ENCODE measurements at regions not wholly inside any gene's neighbourhood (a gene's known extent, or its start where the extent isn't known, plus 50 kb on each side); places are given as distances from the start of the nearest gene placed in this dataset.

DNA sequence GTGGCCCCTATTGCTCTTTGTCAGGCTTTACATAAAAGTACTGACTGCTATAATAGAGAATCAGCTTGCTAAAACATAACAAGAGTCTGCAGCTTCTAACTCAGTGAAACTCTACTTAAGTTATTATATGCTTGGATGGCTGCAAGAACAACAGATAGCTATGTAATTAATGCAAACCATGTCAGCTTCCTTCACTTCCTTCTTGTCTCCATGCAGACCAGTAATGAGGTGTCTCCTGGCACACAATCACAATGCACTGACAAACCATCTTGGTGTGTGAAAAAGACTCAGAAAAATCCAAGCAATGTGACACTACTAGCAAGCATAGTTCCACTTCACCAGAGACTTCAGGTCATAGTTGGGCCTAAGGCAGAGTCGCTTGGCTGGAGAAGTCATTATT, 2068.9 kb upstream of the PIK3C3 start:
- Histone ChIP-seq H3F3A (ENCODE audit: insufficient read depth, low read length) (no peaks in the 10 kb centered on the region), H2AFZ (ENCODE audit: low read length) (no peak overlapping the region), H3K27me3 (ENCODE audit: insufficient read depth, low read length) (no peaks in the 10 kb centered on the region), H3K79me2 (ENCODE audit: insufficient read depth, low read length) (no peaks in the 10 kb centered on the region), H3K27ac (ENCODE audit: low read depth, low read length, poor library complexity, severe bottlenecking) (no peak overlapping the region), H3K9ac (ENCODE audit: low read length) (no peak overlapping the region), H4K20me1 (ENCODE audit: insufficient read depth, low read length) (no peaks in the 10 kb centered on the region), H3K9me2 (ENCODE audit: low read depth, low read length) (no peaks in the 10 kb centered on the region), H3K4me1 (ENCODE audit: insufficient read depth, low read length, severe bottlenecking) (no peaks in the 10 kb centered on the region), H3K9me3 (ENCODE audit: low read length) (no peaks in the 10 kb centered on the region), H3K4me2 (ENCODE audit: low read length) (no peak overlapping the region), H3K36me3 (ENCODE audit: insufficient read depth, low read length) (no peaks in the 10 kb centered on the region), H3K4me3 (ENCODE audit: low read depth, low read length, poor library complexity, severe bottlenecking) (no peak overlapping the region)
- TF ChIP-seq, protein P1, sequence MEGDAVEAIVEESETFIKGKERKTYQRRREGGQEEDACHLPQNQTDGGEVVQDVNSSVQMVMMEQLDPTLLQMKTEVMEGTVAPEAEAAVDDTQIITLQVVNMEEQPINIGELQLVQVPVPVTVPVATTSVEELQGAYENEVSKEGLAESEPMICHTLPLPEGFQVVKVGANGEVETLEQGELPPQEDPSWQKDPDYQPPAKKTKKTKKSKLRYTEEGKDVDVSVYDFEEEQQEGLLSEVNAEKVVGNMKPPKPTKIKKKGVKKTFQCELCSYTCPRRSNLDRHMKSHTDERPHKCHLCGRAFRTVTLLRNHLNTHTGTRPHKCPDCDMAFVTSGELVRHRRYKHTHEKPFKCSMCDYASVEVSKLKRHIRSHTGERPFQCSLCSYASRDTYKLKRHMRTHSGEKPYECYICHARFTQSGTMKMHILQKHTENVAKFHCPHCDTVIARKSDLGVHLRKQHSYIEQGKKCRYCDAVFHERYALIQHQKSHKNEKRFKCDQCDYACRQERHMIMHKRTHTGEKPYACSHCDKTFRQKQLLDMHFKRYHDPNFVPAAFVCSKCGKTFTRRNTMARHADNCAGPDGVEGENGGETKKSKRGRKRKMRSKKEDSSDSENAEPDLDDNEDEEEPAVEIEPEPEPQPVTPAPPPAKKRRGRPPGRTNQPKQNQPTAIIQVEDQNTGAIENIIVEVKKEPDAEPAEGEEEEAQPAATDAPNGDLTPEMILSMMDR (IDR thresholded peaks at IDR 0.05; ENCODE audit: low read length) = no peak

DNA sequence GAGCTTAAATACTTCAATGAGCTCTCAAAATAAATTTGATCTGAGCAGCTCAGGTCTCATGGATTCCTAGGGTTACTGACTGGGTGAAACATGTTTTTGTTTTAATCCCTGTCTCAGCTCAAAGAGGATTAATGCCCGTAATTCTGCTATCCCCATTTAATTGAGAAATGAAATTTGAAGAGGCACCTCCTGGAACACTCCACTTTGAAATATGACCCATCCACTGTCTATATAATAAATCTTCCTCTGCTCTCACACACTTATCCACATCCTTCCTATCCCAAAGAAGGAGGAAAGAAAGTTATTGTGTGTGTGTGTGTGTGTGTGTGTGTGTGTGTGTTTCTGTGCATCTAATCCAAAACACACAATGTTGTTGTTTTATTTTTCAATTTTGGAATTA, 2082.4 kb upstream of the PIK3C3 start:
- Histone ChIP-seq H3K4me1 (ENCODE audit: insufficient read depth, low read length, severe bottlenecking) (no peaks in the 10 kb centered on the region), H3K36me3 (ENCODE audit: insufficient read depth, low read length) (no peaks in the 10 kb centered on the region), H3K4me2 (ENCODE audit: low read length) (no peak overlapping the region), H3K27me3 (ENCODE audit: insufficient read depth, low read length) (no peaks in the 10 kb centered on the region), H3K4me3 (ENCODE audit: low read depth, low read length, poor library complexity, severe bottlenecking) (no peak overlapping the region), H2AFZ (ENCODE audit: low read length) (no peak overlapping the region), H3K9ac (ENCODE audit: low read length) (no peak overlapping the region), H3K79me2 (ENCODE audit: insufficient read depth, low read length) (no peaks in the 10 kb centered on the region), H4K20me1 (ENCODE audit: insufficient read depth, low read length) (no peaks in the 10 kb centered on the region), H3K27ac (ENCODE audit: low read depth, low read length, poor library complexity, severe bottlenecking) (no peak overlapping the region), H3K9me2 (ENCODE audit: low read depth, low read length) (no peaks in the 10 kb centered on the region; the same call in 1 of the 2 replicates), H3F3A (ENCODE audit: insufficient read depth, low read length) (no peaks in the 10 kb centered on the region), H3K9me3 (ENCODE audit: low read length) (no peaks in the 10 kb centered on the region)
- no peak for TF ChIP-seq EZH2 (IDR thresholded peaks at IDR 0.05; ENCODE audit: borderline replicate concordance, low read length)
- TF ChIP-seq, protein P1 (IDR thresholded peaks at IDR 0.05; ENCODE audit: low read length) = no peak

DNA sequence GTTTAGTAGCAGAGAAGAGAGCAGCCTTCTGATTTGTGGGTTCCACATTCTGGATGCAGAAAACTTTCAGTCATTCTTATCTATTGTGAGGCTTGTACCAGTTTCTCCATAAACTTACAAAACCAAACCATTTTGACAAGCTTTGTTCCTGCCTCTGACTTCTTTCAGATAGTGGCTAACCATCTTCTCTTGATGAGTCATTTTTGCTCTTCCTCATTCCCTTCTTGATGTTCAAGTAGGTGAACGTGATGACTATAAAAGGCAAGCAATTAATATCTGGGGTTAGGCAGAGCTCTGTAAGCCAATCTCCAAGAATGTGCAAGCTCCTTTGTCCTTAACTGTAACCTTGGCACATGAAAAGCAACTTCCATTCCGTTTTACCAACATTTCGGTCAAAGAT, 2083.1 kb upstream of the PIK3C3 start:
- no peaks in the 10 kb centered on the region for H3K79me2 ChIP-seq (ENCODE audit: insufficient read depth, low read length)
- H3K36me3 ChIP-seq (ENCODE audit: insufficient read depth, low read length) = no peaks in the 10 kb centered on the region
- H3K4me2 ChIP-seq (ENCODE audit: low read length) = no peak overlapping the region
- no peak overlapping the region for H3K27ac ChIP-seq (ENCODE audit: low read depth, low read length, poor library complexity, severe bottlenecking)
- H3K9me3 ChIP-seq (ENCODE audit: low read length) = no peaks in the 10 kb centered on the region
- no peaks in the 10 kb centered on the region for H3K27me3 ChIP-seq (ENCODE audit: insufficient read depth, low read length)
- H3F3A ChIP-seq (ENCODE audit: insufficient read depth, low read length) = no peaks in the 10 kb centered on the region
- no peaks in the 10 kb centered on the region; the same call in 1 of the 2 replicates for H3K9me2 ChIP-seq (ENCODE audit: low read depth, low read length)
- no peak overlapping the region for H3K9ac ChIP-seq (ENCODE audit: low read length)
- H3K4me3 ChIP-seq (ENCODE audit: low read depth, low read length, poor library complexity, severe bottlenecking) = no peak overlapping the region
- no peaks in the 10 kb centered on the region for H4K20me1 ChIP-seq (ENCODE audit: insufficient read depth, low read length)
- H2AFZ ChIP-seq (ENCODE audit: low read length) = no peak overlapping the region
- TF ChIP-seq EZH2 (IDR thresholded peaks at IDR 0.05; ENCODE audit: borderline replicate concordance, low read length) = no peak
- TF ChIP-seq, protein P1 (IDR thresholded peaks at IDR 0.05; ENCODE audit: low read length) = no peak
- H3K4me1 ChIP-seq (ENCODE audit: insufficient read depth, low read length, severe bottlenecking) = no peaks in the 10 kb centered on the region
